Nephron (organoid): ENCODE measurements at regions not wholly inside any gene's neighbourhood (a gene's known extent, or its start where the extent isn't known, plus 50 kb on each side); places are given as distances from the start of the nearest gene placed in this dataset.

ENCODE experiments used
- H3K27ac Mint-ChIP-seq, 3 experiments: 2 replicates each; pipeline ENCODE4 v1.8.0; 2020; ENCODE audit warnings: mixed read lengths in 3 of 3, mild to moderate bottlenecking in 2 of 3, moderate library complexity in 1 of 3
- H3K27me3 Mint-ChIP-seq: 2 replicates; pipeline ENCODE4 v1.8.0; 2021; ENCODE audit warnings: low read depth, mild to moderate bottlenecking, moderate library complexity, mixed read lengths
- H3K36me3 Mint-ChIP-seq: 2 replicates; pipeline ENCODE4 v1.8.0; 2020; ENCODE audit warnings: low read depth, mixed read lengths
- H3K4me1 Mint-ChIP-seq: 2 replicates; pipeline ENCODE4 v1.8.0; 2020; ENCODE audit warnings: mixed read lengths
- H3K4me3 Mint-ChIP-seq, 3 experiments: 2 replicates each; pipeline ENCODE4 v1.8.0; 2020; ENCODE audit warnings: mild to moderate bottlenecking in 3 of 3, mixed read lengths in 3 of 3, moderate library complexity in 2 of 3
- H3K9me3 Mint-ChIP-seq: 2 replicates; pipeline ENCODE4 v1.8.0; 2020; ENCODE audit warnings: mixed read lengths
- TF ChIP-seq, protein P1 (sequence below), 3 experiments: fragments of 200-600 bp; sonication (generic); IDR thresholded peaks; one replicate each; pipeline ENCODE4 v1.5.0; 2021; ENCODE audit warnings: antibody characterized with exemption in 3 of 3; ENCODE audit not compliant: unreplicated experiment in 3 of 3

DNA sequence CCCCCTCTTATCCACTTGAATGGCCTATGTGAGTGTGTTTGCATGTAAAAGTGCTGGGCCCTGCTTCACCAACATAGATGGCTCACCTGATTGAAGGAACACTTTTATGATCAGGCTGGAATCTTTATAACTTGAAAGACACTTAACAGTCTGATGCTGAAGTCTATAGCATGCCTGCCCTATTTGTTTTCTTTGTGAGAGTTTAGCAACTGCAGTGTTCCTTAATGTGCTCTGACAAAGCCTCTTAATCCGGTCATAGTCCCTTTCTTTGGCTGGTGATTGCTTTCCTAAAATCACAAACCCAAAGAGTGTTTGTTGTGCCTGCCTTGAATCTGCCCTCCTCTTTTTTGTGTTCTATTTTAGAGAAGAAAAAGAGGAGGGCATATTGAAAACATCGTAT is 1382.8 kb upstream of the CELF4 start:
- peaks cover 10% of the 10 kb centered on the region for H3K9me3 Mint-ChIP-seq
- H3K4me3 Mint-ChIP-seq, result no peak overlapping the region
- no peaks in the 10 kb centered on the region for H3K27me3 Mint-ChIP-seq
- H3K36me3 Mint-ChIP-seq, result no peaks in the 10 kb centered on the region
- H3K27ac Mint-ChIP-seq, result no peak overlapping the region
- H3K4me1 Mint-ChIP-seq, result no peaks in the 10 kb centered on the region
- TF ChIP-seq, protein P1, sequence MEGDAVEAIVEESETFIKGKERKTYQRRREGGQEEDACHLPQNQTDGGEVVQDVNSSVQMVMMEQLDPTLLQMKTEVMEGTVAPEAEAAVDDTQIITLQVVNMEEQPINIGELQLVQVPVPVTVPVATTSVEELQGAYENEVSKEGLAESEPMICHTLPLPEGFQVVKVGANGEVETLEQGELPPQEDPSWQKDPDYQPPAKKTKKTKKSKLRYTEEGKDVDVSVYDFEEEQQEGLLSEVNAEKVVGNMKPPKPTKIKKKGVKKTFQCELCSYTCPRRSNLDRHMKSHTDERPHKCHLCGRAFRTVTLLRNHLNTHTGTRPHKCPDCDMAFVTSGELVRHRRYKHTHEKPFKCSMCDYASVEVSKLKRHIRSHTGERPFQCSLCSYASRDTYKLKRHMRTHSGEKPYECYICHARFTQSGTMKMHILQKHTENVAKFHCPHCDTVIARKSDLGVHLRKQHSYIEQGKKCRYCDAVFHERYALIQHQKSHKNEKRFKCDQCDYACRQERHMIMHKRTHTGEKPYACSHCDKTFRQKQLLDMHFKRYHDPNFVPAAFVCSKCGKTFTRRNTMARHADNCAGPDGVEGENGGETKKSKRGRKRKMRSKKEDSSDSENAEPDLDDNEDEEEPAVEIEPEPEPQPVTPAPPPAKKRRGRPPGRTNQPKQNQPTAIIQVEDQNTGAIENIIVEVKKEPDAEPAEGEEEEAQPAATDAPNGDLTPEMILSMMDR (IDR thresholded peaks at IDR 0.05; ENCODE audit: unreplicated experiment in 3 of 3), result no peak

DNA sequence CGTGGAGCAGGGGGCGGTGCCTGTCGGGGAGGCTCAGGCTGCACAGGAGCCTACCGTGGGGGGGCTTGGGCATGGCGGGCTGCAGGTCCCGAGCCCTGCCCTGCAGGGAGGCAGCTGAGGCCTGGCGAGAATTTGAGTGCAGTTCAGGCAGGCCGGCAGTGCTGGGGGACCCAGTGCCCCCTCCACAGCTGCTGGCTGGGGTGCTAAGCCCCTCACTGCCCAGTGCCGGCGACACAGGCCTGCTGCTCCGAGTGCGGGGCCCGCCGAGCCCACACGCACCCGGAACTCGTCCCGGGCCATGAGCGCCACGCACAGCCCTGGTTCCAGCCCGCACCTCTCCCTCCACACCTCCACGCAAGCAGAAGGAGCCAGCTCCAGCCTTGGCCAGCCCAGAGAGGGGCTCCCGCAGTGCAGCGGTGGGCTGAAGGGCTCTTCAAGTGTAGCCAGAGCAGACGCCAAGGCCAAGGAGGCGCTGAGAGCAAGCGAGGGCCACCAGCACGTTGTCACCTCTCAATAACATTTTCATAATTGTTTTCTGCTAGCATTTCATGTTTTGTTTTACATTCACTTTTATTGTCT is 1378.9 kb upstream of the CELF4 start:
- peaks cover 14% of the 10 kb centered on the region for H3K9me3 Mint-ChIP-seq
- TF ChIP-seq, protein P1 (IDR thresholded peaks at IDR 0.05; ENCODE audit: unreplicated experiment in 3 of 3), result no peak
- no peak overlapping the region for H3K4me3 Mint-ChIP-seq
- no peaks in the 10 kb centered on the region for H3K27me3 Mint-ChIP-seq
- H3K4me1 Mint-ChIP-seq, result no peaks in the 10 kb centered on the region
- H3K36me3 Mint-ChIP-seq, result no peaks in the 10 kb centered on the region
- H3K27ac Mint-ChIP-seq, result no peak overlapping the region

DNA sequence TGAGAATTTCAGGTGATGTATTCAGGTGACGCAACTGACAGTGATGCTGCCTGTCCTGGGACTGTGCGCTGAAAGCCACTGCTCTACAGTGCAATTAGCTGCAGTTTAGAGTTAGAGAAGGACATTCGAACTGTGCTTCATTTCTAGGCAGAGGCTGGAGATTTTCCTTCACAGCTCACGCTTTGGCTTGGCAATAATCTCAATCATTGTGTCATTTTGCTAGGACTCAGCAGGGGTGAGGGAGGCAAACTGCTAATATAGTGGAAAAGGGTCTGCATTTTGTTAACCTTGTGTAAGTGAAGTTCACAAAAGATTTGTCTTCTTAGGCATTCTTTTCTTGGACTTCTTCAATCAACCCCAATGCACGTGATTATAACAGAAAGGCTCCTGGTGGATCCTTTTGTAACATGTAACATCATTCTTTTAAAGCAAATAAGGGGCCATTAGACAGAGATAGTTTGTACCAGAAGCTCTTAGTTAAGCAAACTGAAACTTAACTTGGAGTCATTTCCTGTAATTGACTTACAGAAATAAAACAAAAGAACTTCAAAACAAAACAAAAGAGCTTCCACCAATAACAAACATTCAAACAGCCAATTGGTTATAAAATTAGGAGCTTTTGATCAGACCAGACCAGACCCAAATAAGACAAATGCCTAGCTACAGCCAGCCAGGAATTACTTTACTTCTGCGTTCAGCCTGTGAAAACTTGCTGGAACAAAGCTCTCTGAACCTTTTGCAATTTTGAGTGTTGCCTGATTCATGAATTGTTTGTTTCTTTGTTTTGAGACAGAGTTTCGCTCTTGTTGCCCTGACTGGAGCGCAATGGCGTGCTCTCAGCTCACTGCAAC is 1376.3 kb upstream of the CELF4 start:
- TF ChIP-seq, protein P1 (IDR thresholded peaks at IDR 0.05; ENCODE audit: unreplicated experiment in 3 of 3), result no peak
- Mint-ChIP-seq H3K27me3 (no peaks in the 10 kb centered on the region), H3K27ac (no peak overlapping the region), H3K9me3 (peaks cover 14% of the 10 kb centered on the region), H3K36me3 (no peaks in the 10 kb centered on the region), H3K4me3 (no peak overlapping the region), H3K4me1 (no peaks in the 10 kb centered on the region)

DNA sequence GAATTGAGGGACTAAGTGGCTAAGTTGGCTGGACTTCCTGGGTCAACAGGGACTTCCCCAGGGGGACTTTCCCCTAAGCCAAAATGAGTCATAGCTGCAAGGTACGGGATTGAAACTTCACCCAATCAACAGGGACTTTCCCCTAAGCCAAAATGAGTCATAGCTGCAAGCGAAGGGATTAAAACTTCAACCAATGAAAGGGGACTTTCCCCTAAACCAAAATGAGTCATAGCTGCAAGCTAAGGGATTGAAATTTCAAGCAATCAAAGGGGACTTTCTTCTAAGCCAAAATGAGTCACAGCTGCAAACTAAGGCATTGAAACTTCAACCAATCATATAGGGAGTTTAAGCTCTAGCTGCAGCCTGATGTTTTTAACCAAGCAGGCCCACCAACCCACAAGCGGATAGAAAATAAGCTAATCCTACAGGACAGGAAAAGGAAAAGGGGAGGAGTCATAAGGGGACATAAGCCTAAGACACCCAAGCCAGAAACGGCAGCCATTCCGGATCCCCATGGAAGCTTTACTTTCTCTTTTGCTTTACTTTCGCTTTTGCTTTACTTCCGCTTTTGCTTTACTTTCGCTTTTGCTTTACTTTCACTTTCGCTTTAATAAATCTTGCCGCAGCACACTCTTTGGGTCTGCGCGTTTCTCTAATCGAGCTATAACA is 1375.4 kb upstream of the CELF4 start:
- Mint-ChIP-seq H3K9me3 (peaks cover 9% of the 10 kb centered on the region), H3K27me3 (no peaks in the 10 kb centered on the region), H3K4me1 (no peaks in the 10 kb centered on the region), H3K36me3 (no peaks in the 10 kb centered on the region), H3K4me3 (no peak overlapping the region), H3K27ac (no peak overlapping the region)
- TF ChIP-seq, protein P1 (IDR thresholded peaks at IDR 0.05; ENCODE audit: unreplicated experiment in 3 of 3), result no peak

- H3K27ac Mint-ChIP-seq, result no peak overlapping the region
- TF ChIP-seq, protein P1 (IDR thresholded peaks at IDR 0.05; ENCODE audit: unreplicated experiment in 3 of 3), result no peak
- H3K27me3 Mint-ChIP-seq, result no peaks in the 10 kb centered on the region
- H3K9me3 Mint-ChIP-seq, result peaks cover 7% of the 10 kb centered on the region
- H3K4me1 Mint-ChIP-seq, result no peaks in the 10 kb centered on the region
- H3K36me3 Mint-ChIP-seq, result no peaks in the 10 kb centered on the region
- H3K4me3 Mint-ChIP-seq, result no peak overlapping the region
Measured at GRCh38 chr18:38940475-38940862, 1374.9 kb upstream of the CELF4 start.
